ENCODE measurements at regions not wholly inside any gene's neighbourhood (a gene's known extent, or its start where the extent isn't known, plus 50 kb on each side); places are given as distances from the start of the nearest gene placed in this dataset.
"Not testable (repeated sequence)": the region's sequence is repeated elsewhere in the genome, so short reads cannot be mapped to it uniquely, and the experiment has no call there.

DNA sequence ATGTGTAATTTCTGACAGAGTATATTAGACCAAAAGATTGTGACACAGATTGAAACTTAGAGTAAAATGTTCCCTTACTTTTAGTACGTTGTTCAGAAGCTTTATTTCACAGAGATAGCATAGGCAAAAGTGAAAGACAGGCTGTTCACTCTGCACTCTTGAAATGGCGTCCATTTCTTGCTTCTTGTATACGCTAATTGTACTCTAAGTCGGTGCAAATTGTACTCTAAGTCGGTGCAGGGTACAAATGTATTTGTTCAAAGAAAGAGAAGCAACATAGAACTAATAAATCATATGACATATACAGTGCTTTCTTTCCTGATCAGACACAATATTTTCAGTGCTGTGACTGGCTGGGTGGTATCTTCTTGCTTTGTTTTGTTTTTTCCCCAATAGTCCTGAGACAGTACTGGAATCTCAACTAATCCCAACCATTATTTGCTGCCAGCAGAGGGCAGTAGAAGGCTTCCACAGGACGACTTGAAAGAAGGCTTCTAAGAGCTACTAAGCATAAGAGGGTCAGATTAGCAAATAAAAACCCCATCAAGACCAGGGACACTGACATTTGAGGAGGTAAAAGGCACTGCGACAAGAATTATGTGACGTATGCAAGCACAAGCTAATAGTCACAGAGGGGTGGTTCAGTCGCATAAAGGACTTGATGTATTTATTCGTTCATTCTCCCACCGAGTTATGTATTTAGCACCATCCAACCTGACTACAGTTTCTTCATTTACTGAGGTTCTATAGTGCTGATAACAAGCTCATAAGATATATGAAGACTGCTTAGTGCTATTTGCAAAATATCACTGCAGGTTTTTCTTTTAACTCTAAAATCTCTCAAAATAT is 831.8 kb downstream of the TAF11L14 start:
- peak; percentile 92 for TF ChIP-seq CTCF (conservative IDR thresholded peaks at IDR 0.05; ENCODE audit: low read depth, low read length)
- H3K36me3 ChIP-seq (ENCODE audit: insufficient read depth), result no peaks in the 10 kb centered on the region
- no peak overlapping the region for H3K9ac ChIP-seq
- H2AFZ ChIP-seq (ENCODE audit: low read depth), result no peak overlapping the region
- H3K27me3 ChIP-seq (ENCODE audit: insufficient read depth, low read depth), result no peaks in the 10 kb centered on the region
- H4K20me1 ChIP-seq (ENCODE audit: insufficient read depth), result no peaks in the 10 kb centered on the region
- no peaks in the 10 kb centered on the region for H3K4me1 ChIP-seq (ENCODE audit: low read depth, poor library complexity, severe bottlenecking)
- H3K79me2 ChIP-seq (ENCODE audit: insufficient read depth, low read depth), result no peaks in the 10 kb centered on the region
- H3K27ac ChIP-seq, result no peak overlapping the region
- H3K4me3 ChIP-seq (IDR thresholded peaks at IDR 0.05; ENCODE audit: insufficient read depth, low read depth, low read length), result no peak overlapping the region
- H3K4me2 ChIP-seq, result no peak overlapping the region

- H3K4me3 ChIP-seq (IDR thresholded peaks at IDR 0.05; ENCODE audit: insufficient read depth, low read depth, low read length), result no peak overlapping the region
- no peak overlapping the region for H3K9ac ChIP-seq
- no peak overlapping the region for H3K27ac ChIP-seq
- H3K27me3 ChIP-seq (ENCODE audit: insufficient read depth, low read depth), result no peaks in the 10 kb centered on the region
- no peak for TF ChIP-seq CTCF (conservative IDR thresholded peaks at IDR 0.05; ENCODE audit: low read depth, low read length)
- H3K79me2 ChIP-seq (ENCODE audit: insufficient read depth, low read depth), result no peaks in the 10 kb centered on the region
- H3K36me3 ChIP-seq (ENCODE audit: insufficient read depth), result no peaks in the 10 kb centered on the region
- no peak overlapping the region for H3K4me2 ChIP-seq
- no peaks in the 10 kb centered on the region for H3K4me1 ChIP-seq (ENCODE audit: low read depth, poor library complexity, severe bottlenecking)
- H4K20me1 ChIP-seq (ENCODE audit: insufficient read depth), result no peaks in the 10 kb centered on the region
- H2AFZ ChIP-seq (ENCODE audit: low read depth), result no peak overlapping the region
These were observed 832.5 kb downstream of the TAF11L14 start for GRCh38 chr5:18466731-18467130.

DNA sequence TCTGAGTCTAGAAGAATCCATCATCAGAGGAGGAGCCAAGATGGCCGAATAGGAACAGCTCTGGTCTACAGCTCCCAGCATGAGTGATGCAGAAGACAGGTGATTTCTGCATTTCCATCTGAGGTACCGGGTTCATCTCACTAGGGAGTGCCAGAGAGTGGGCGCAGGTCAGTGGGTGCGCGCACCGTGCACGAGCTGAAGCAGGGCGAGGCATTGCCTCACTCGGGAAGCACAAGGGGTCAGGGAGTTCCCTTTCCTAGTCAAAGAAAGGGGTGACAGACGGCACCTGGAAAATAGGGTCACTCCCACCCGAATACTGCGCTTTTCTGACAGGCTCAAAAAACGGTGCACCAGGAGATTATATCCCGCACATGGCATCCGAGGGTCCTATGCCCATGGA is 837.5 kb downstream of the TAF11L14 start:
- not testable (repeated sequence) for H4K20me1 ChIP-seq (ENCODE audit: insufficient read depth); H3K4me3 ChIP-seq (IDR thresholded peaks at IDR 0.05; ENCODE audit: insufficient read depth, low read depth, low read length); H3K27ac ChIP-seq; H3K9ac ChIP-seq; H3K27me3 ChIP-seq (ENCODE audit: insufficient read depth, low read depth); H3K79me2 ChIP-seq (ENCODE audit: insufficient read depth, low read depth); H3K4me2 ChIP-seq; H3K4me1 ChIP-seq (ENCODE audit: low read depth, poor library complexity, severe bottlenecking); H3K36me3 ChIP-seq (ENCODE audit: insufficient read depth); H2AFZ ChIP-seq (ENCODE audit: low read depth)

- H4K20me1 ChIP-seq (ENCODE audit: insufficient read depth), result no peaks in the 10 kb centered on the region; the same call in 1 of the 2 replicates
- H2AFZ ChIP-seq (ENCODE audit: low read depth), result no peak overlapping the region
- H3K4me1 ChIP-seq (ENCODE audit: low read depth, poor library complexity, severe bottlenecking), result peaks cover 20% of the 10 kb centered on the region
- H3K9ac ChIP-seq, result no peak overlapping the region
- H3K4me3 ChIP-seq (IDR thresholded peaks at IDR 0.05; ENCODE audit: insufficient read depth, low read depth, low read length), result no peak overlapping the region
- no peak overlapping the region for H3K27ac ChIP-seq
- no peaks in the 10 kb centered on the region for H3K79me2 ChIP-seq (ENCODE audit: insufficient read depth, low read depth)
- H3K36me3 ChIP-seq (ENCODE audit: insufficient read depth), result no peaks in the 10 kb centered on the region
- no peaks in the 10 kb centered on the region for H3K27me3 ChIP-seq (ENCODE audit: insufficient read depth, low read depth)
- no peak overlapping the region for H3K4me2 ChIP-seq
- TF ChIP-seq CTCF (conservative IDR thresholded peaks at IDR 0.05; ENCODE audit: low read depth, low read length), result no peak
These were observed 849.2 kb downstream of the TAF11L14 start for GRCh38 chr5:18483451-18483850.

DNA sequence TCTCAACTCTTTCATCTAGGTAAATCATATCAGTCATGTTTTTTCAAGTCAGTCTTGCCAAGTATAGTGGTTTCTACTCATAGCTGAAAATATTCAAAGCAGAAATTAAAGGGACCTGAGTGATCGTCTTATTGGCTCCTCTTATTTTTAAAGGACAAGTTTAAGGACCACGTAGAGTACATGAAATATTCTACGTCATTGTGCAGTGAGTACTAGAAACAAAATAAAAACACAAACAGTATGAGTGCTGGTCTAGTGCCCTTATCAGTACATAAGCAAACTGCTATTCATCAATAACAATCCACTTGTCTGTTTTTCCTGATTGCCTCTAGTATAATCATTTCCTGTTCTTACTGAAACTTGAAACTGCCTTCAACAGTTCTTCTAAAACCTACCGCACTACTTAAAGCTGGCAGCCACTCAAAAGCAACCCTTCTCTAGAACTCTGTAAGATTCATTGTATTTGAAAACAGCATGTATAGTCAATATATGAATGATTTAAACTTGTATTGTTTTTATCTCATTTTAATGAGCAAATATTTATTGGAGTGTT is 853.7 kb downstream of the TAF11L14 start:
- peak overlapping the region; percentile 55 for H2AFZ ChIP-seq (ENCODE audit: low read depth)

More for the DNA sequence above, 853.7 kb downstream of the TAF11L14 start:
- Histone ChIP-seq H3K36me3 (ENCODE audit: insufficient read depth) (no peaks in the 10 kb centered on the region), H3K27me3 (ENCODE audit: insufficient read depth, low read depth) (no peaks in the 10 kb centered on the region), H3K9ac (peak overlapping the region; percentile 38), H3K4me1 (ENCODE audit: low read depth, poor library complexity, severe bottlenecking) (peaks cover 26% of the 10 kb centered on the region), H3K27ac (peak overlapping the region; percentile 73), H3K4me2 (peak overlapping the region; percentile 96), H3K79me2 (ENCODE audit: insufficient read depth, low read depth) (no peaks in the 10 kb centered on the region), H4K20me1 (ENCODE audit: insufficient read depth) (no peaks in the 10 kb centered on the region; the same call in 1 of the 2 replicates), H3K4me3 (IDR thresholded peaks at IDR 0.05; ENCODE audit: insufficient read depth, low read depth, low read length) (no peak overlapping the region)
- TF ChIP-seq CTCF (conservative IDR thresholded peaks at IDR 0.05; ENCODE audit: low read depth, low read length), result no peak
